Fibroblast of skin of scalp (primary cell): ENCODE measurements at regions not wholly inside any gene's neighbourhood (a gene's known extent, or its start where the extent isn't known, plus 50 kb on each side); places are given as distances from the start of the nearest gene placed in this dataset.
"Not testable (repeated sequence)": the region's sequence is repeated elsewhere in the genome, so short reads cannot be mapped to it uniquely, and the experiment has no call there.

ENCODE experiments used
- DNase-seq: peaks from one replicate; pipeline ENCODE4 v3.0.0-alpha.2; 2013

DNA sequence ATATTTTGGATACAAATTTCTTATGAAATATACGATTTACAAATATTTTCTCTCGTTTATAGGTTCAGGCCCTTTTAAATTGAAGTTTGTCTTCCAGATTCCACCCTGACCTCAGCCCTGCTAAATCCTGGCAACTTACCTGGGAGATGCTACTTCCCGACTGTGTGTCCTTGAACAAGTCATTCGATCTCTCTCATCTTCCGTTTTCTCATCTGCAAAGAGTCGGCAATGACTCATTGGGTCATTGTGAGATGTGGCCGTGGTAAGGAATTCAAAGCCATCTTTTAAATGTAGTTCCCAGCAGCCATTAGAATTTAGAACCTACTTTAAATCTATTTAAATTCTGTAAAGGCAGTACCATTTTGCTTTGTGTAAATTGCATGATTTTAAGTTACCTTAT, 72.5 kb downstream of the LHX2 start:
- no peak for DNase-seq

DNA sequence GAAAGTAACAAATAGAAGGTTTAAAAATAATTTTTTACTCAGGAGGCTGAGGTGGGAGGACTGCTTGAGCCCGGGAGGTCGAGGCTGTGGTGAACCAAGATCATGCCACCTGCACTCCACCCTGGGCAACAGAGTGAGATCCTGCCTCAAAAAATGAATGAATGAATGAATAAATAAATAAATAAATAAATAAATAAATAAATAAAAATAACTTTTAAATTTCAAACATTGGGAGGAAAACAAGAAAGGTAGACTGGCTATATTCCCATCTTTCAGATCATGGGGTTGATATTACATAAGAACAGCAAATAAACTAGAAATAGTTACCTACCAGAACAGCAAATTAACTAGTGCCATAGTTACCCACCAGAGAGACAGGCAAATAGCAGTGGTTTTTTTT, 75.7 kb downstream of the LHX2 start:
- DNase-seq, result no peak

DNA sequence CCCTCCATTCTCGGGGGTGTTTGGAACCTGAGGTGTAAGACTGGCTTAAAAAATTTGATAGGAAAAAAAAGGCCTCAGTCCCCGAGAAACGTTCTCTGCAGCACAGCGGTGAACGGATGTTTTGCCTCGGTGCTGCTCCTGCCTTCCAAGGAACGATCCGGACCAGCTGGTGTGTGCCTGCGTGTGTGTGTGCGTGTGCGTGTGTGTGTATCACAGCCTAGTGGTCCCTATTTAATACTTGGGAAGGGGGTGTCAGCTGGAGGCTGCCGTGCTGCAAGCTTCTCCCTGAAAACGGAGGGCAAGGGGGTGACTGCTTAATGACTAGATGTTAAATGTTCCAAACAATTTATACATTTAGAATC, 76.9 kb downstream of the LHX2 start:
- DNase-seq, result no peak

DNA sequence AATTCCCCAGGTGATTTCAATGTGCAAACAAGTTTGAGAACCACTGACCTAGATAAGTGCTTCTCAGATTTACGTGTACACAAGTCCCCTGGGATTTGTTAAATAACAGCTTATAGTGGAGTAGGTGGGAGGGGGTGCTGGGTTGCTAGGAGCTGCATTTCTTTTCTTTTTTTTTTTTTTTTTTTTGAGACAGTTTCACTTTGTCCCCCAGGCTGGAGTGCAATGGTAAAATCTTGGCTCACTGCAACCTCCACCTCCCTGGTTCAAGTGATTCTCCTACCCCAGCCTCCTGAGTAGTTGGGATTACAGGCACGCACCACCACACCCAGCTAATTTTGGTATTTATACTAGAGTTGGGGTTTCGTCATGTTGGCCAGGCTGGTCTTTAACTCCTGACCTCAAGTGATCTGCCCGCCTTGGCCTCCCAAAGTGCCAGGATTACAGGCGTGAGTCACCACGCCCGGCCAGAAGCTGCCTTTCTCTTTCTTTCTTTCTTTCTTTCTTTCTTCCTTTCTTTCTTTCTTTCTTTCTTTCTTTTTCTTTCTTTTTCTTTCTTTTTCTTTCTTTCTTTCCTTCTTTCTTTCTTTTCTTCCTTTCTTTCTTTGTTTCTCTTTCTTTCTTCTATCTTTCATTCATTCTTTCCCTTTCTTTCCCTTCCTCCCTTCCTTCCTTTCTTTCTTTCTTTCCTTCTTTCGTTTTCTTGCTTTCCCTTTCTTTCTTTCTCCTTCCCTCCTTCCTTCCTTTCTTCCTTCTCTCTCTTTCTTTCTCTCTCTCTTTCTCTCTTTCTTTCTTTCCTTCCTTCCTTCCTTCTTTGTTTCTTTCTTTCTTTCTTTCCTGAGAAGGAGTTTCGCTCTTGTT, 78.3 kb downstream of the LHX2 start:
- not testable (repeated sequence) for DNase-seq

DNA sequence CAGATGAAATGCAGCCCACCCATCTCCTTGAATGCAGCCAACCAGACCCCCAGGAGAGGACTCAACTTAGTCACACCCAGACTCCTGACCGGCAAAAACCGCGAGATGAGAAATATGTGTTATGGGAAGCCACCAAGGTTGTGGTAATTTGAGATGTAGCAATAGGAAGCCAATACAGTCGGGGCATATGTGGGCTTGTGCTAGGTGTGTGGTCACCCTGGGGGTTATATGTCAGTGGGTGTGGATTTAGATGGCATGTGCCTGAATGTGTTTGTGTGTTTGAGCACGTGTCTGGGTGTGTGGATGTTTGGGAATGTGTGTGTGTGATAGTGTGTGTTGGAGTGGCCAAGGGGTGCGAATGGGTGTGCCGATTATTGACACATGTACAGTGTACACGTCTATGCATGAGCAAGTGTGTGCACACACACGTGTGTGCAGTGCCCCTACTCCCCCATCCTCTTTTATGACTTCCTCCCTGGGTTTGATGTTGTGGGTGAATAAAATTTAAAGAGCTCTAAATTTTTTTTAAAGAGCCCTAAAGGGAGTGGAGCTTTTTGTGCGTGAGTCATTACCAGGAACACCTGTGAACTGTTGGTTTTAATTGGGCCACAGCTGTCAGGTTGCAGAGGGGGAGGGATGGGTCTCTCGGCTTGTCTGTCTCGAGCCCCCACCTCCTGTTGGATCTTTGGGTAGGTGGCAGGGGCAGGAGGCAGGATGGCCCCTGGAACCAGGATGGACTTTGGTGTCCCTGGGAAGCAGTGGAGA, 86.8 kb downstream of the LHX2 start:
- peak; percentile 8 for DNase-seq

DNA sequence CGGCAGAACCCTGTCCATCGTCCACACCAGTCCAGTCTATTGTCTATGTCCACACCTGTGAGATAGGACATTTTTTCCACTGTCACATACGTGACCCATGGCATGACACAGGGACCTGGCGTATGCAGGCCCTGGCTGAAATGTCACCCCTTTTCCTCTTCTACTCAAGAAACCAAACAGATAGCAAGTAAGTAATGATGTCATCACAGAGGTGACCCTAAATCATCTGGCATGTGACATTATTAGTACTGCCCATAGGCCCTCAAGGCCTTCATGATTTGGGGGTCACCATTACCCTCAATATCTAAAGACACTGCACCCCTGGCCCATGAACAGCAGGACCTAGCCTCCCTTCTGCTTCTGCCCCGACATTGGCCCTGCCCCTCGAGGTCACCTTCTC, 88.3 kb downstream of the LHX2 start:
- no peak for DNase-seq

DNA sequence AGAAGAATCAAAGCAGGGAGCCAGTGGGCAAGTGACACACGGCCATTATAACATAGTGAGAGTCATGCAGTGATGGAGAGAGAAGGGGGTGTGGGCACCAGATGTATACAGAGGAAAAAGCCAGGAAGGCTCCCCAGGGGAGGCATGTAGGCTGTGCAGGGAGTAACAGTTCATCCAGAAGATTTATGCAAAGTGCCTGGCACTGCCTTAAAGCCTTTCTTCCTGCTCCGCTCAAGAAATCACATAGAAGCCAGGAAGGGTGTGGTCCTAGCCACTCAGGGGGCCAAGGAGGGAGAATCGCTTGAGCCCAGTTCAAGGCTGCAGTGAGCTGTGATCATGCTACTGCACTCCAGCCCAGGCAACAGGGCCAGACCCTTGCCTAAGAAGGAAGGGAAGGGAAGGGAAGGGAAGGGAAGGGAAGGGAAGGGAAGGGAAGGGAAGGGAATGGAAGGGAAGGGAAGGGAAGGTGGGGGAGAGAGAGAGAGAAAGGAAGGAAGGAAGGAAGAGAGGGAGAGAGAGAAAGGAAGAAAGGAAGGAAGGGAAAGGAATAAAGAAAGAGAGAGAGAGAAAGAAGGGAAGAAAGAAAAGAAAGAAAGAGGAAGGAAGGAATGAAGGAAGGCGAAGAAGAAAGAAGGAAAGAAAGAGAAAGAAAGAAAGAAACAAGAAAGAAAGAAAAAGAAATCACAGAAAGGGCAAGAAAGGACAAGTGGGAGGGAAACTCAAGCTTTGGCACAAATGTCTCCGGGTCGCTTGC, 89.8 kb downstream of the LHX2 start:
- DNase-seq, result no peak

DNA sequence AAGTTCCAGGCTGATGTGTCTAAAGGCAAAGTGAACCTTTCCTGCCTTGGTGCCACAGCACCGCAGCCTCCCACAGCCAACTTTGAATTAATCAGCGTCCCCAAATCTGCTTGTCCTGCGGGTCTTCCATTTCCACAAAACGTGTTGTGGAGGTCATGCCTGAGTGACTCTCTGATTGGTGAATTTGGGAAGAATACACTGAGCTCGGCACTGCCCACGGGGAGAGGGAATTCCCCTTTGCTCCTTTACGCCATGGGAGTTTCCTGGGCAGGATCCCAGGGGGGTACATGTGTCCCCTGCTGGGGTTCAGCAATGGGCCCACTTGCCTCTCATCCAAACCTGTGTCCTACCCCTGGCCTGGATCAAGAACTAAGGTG, 90.4 kb downstream of the LHX2 start:
- no peak for DNase-seq

DNA sequence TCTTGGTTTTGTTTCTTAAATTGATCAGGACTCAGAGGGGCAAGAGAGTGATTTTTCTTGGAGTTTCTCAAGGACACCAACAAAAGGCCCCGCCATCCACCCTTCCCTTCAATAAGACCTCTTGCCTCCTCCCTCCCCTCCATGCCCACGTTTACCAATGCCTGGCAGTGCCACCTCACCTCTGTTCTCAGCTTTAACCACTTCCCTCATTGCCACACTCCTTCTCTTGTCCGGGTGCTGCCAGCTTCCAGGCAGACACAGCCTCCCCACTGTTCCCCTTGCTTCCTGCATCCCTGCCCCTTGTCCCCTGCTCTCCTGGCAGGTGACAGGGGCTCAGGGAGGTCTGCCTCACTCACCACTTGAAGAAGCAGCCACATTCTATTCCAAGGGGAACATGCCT, 90.8 kb downstream of the LHX2 start:
- DNase-seq, result no peak

DNA sequence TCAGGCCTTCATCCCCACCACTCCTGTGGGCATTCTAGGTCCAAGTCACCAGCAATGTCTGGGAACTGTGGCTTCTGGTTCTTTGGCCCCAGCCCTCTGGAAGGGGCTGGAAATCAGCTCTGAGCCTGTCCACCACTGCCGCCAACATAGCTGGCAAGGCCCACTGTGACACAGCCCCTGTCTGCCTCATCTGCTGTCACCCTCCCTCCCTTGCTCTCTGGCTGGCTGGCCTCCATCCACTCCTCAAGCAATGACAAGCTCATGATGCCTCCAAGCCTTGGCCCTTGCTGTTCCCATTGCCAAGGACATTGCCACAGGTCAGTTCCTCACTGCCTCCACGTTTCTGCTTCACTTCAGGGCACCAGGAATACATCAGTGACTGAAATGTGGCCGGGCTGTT, 93.7 kb downstream of the LHX2 start:
- DNase-seq, result no peak

DNA sequence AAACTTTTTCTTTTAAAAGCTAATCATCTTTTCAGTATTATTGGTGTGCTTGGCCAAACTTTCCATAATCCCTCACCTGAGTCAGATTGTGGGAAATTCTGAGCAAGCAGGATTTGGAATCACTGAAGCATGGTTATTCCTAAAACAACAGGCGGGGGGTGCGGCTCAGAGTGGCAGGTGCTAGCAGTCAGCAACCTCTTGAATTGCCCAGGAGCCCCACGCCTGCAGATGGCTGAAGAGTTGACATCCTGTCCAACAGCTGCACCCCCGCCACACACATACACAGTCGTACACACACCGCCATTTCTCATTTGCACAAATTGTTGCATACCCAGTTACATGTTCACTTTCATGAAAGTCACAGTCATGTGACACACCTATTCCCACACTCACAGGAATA, 96.6 kb downstream of the LHX2 start:
- no peak for DNase-seq

DNA sequence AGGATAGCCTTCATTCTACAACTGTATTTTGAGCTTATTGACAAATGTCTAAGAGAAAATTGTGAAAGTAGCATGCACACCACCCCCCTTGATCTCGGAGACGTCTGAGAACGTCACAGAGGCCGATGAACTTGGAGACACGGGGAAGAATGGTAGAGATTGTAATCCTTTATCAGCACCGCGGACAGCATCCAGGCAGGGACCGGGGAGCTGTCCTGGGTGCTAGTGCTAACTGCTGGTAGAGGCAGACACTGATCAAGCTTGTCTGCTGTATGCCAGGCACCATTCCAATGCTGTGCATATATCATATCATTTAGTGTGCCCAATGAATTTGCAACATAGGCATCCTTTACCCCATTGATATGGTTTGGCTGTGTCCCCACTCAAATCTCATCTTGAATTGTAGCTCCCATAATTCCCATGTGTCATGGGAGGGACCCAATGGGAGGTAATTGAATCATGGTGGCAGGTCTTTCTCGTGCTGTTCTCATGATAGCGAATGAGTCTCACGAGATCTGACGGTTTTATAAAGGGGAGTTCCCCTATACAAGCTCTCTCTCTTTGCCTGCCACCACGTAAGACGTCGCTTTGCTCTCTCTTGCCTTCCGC, 98.8 kb downstream of the LHX2 start:
- peak; percentile 75 for DNase-seq

DNA sequence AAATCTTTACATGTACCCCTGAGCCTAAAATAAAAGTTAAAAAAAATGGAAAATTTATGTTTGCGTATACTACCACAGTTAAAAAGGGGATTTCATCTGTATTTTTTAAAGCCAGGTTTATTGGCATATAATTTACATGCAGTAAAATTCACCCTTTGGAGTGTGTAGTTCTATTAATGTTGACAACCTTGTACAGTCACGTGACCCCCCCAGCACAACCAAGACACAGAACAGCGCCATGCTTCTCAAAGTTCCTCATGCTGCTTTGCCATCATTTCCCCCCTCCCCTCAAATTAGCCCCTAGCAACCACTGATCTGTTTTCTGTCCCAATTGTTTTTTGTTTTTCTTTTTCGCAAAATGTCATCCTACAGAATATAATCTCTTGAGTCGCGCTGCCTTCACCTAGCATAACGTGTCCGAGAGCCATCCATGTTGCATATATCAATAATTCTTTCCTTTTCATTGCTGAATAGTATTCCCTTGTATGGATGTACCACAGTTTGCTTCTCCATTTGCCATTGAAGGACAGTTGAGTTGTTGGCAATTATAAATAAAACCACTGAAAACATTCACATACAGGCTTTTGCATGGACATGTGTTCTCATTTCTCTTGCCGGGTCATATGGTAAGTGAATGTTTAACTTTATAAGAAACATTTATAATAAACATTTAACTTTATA, 105.3 kb downstream of the LHX2 start:
- no peak for DNase-seq

DNA sequence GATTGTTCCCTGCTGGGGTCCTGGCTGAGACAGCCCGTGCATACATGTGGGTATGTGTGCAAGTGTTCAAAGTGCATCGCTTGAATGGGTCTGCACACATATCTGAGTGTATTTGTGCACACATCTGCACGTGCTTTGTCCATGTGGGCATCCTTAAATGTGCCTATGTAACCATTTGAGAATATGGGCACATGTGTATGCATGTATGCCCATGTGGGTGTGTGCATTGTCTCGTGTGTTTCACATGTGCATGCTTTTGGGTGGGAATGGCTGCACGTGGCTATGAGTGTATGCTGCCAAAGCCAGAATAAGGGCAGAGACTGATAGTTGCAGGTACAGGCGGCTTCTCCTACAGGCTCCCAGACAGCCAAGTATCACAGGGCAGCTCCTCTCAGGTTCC, 107.3 kb downstream of the LHX2 start:
- no peak for DNase-seq

DNA sequence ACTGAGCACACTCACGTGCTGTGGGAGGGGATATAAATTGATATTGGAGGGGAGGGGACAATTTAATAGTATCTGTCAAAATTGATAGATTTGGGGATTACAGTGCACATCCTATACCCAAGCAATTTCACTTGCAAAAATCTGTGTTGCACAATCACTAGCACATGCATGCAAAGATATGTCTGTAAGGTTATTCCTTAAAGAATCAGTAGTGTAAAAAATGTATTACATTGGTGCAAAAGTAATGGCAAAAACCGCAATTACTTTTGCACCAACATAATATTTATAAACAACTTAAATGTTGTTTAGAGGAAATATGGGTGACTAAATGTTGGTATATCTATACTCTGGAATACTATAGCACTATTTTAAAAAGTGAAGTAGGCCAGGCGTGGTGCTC, 108.7 kb downstream of the LHX2 start:
- DNase-seq, result no peak

DNA sequence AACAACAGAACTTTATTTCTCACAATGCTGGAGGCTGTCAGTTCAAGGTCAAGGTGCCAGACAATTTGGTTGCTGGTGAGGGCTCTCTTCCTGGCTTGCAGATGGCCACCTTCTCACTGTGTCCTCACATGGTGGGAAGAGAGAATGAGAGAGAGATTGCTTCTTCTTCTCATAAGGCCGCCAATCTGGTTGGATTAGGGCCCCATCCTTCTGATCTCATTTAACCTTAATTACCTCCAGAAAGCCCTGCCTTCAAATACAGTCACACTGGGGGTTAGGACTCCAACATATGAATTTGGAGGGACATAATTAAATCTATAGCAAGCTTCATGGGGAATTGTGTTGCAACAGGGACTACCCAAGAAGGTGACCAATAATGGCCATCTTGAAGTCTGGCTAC, 110.2 kb downstream of the LHX2 start:
- no peak for DNase-seq

DNA sequence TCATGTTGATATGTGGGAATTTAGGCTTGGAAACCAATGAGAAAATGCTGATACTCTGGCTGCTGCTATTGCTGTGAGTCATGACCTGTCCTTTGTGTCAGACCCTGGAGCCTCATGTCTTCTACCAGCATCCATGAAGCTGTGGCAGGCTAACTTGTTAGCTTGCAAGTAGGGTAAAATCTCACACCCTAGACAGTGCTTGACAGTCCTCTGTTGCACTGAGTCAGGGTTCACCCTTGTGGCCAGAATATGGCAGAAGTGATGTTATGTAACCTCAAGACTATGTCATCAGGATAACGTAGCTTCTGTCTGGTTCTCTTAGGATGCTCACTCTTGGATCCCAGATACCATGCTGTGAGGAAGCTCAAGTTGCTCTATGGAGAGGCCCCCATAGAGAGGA, 110.8 kb downstream of the LHX2 start:
- DNase-seq, result peak; percentile 23

DNA sequence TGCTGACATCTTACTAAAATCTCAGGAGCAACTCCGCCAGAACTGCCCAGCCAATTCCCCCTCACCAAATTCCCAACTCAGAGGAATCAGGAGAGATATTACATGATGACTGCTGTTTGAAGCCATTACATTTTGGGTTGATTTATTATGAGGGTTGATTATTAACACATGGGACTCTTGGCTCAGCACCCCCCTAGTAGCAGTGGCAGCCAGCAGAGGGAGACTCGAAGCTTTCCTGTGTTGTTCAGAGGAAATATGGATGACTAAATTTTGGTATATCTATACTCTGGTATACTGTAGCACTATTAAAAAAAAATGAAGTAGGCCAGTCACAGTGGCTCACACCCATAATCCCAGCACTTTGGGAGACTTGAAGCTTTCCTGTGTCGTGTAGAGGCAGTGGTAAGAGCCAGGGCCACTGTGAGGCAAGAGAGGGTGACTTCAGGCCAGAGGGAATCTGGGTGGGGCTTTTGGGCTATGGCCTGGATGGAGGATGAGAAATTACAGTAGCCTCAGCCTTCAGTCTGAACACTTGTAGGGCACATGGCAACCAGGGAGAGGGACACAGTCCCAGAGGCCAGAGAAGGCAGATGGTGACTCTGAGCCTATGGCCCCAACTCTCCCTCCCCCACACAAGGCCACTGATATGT, 111.4 kb downstream of the LHX2 start:
- DNase-seq, result peak; percentile 55

DNA sequence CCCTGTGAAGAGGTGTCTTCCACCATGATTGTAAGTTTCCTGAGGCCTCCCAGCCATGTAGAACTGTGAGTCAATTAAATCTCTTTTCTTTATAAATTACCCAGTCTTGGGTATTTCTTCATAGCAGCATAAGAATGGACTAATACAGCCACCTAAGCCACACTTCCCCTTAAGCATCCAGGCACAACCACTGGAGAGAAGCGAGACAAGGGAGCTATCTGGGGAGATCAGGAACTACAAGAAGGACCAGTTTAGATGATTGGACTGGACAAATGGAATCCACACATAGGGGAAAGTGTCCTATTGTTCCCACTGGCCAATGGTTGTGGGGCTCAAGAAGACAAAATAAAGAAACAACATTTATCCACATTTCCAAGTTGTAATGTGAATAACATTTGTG, 112.1 kb downstream of the LHX2 start:
- not testable (repeated sequence) for DNase-seq

DNA sequence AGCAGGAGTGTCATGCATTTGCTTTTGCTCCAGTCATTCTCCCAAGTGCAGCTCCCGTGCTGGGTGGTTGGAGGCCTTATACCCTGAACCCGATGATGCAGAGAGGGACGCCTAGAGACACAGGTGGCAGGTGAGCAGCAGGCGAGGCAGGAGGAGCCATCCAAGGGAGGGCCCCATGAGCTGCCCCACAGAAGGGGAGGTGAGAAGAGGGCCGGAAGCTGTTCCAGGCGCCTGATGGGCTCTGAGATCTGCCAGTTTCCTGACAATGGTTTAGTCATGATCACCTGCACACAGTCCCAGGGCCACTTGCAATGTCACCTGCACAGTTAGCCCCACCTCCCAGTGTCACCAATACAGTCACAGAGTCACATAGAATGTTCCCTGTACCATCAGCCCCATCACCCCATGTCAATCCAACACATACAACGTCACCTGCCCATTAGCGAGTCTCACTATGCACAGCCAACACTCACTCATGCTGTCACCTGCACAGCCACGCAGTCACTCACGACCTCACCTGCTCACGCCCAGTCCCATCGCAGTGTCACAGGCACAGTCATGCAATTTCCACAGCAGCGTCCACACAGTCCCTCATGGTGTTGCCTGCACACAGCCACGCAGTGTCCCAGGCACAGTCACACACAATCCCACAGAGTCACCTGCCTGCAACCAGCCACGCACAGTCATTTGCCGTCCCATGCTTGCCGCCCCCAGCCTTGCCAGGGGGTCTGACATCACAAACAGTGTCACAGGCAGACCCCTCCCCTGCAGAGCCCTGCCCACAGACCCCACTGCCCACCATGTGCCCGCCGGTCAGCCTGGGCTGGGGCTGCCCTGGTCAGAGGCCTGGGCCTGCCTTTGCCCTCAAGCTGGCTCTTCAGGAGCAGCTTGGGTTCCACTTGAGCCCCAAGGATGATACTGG, 113.4 kb downstream of the LHX2 start:
- DNase-seq, result no peak

DNA sequence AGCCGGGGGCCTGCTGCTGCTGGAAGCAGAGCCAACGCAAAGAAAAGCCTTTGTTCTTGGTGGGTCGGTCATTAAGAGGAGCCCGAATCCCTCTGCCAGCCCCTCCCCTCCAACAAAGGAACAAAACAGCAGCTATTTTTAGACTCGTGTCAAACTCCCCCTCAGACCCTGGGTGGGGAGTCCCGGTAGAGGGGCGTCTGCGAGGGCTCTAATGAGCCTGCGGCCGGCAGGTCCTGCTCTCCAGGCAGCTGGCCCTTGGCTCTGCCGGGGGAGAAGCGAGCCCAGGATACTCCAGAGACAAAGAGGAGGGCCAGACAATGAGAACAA, 114.0 kb downstream of the LHX2 start:
- no peak for DNase-seq
